ENCODE measurements at regions not wholly inside any gene's neighbourhood (a gene's known extent, or its start where the extent isn't known, plus 50 kb on each side); places are given as distances from the start of the nearest gene placed in this dataset.

DNA sequence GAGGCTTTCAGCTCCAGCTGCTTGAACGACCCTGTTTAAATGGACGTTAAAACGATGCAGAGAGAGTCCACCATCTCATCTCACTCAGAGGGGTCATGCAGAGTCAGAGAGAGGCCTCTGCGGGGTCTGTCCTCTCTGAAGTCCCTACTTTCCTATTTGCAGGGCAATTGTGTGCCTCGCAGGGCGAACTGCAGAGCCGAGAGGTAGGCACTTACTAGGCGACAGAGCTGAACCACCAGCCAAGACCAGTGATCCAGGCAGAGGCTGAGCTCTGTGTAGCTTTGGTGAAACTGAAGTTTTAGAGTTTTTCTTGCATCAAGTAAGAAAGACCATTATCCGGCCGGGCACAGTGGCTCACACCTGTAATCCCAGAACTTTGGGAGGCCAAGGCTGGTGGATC, 64.1 kb upstream of the CUX1 start (continued):
- TF ChIP-seq, protein P1, sequence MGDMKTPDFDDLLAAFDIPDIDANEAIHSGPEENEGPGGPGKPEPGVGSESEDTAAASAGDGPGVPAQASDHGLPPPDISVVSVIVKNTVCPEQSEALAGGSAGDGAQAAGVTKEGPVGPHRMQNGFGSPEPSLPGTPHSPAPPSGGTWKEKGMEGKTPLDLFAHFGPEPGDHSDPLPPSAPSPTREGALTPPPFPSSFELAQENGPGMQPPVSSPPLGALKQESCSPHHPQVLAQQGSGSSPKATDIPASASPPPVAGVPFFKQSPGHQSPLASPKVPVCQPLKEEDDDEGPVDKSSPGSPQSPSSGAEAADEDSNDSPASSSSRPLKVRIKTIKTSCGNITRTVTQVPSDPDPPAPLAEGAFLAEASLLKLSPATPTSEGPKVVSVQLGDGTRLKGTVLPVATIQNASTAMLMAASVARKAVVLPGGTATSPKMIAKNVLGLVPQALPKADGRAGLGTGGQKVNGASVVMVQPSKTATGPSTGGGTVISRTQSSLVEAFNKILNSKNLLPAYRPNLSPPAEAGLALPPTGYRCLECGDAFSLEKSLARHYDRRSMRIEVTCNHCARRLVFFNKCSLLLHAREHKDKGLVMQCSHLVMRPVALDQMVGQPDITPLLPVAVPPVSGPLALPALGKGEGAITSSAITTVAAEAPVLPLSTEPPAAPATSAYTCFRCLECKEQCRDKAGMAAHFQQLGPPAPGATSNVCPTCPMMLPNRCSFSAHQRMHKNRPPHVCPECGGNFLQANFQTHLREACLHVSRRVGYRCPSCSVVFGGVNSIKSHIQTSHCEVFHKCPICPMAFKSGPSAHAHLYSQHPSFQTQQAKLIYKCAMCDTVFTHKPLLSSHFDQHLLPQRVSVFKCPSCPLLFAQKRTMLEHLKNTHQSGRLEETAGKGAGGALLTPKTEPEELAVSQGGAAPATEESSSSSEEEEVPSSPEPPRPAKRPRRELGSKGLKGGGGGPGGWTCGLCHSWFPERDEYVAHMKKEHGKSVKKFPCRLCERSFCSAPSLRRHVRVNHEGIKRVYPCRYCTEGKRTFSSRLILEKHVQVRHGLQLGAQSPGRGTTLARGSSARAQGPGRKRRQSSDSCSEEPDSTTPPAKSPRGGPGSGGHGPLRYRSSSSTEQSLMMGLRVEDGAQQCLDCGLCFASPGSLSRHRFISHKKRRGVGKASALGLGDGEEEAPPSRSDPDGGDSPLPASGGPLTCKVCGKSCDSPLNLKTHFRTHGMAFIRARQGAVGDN (IDR thresholded peaks at IDR 0.05) = no peak
- TF ChIP-seq ATF3 (IDR thresholded peaks at IDR 0.05; ENCODE audit: borderline replicate concordance, extremely low read depth, low read depth, low read length) = no peak
- no peak for TF ChIP-seq GABPA (IDR thresholded peaks at IDR 0.05; ENCODE audit: low read depth)
- TF ChIP-seq MLLT1 (IDR thresholded peaks at IDR 0.05) = no peak
- TF ChIP-seq, protein P2, sequence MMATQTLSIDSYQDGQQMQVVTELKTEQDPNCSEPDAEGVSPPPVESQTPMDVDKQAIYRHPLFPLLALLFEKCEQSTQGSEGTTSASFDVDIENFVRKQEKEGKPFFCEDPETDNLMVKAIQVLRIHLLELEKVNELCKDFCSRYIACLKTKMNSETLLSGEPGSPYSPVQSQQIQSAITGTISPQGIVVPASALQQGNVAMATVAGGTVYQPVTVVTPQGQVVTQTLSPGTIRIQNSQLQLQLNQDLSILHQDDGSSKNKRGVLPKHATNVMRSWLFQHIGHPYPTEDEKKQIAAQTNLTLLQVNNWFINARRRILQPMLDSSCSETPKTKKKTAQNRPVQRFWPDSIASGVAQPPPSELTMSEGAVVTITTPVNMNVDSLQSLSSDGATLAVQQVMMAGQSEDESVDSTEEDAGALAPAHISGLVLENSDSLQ (IDR thresholded peaks at IDR 0.05) = no peak
- TF ChIP-seq HCFC1 (IDR thresholded peaks at IDR 0.05; ENCODE audit: low read length) = no peak
- TF ChIP-seq CREM (IDR thresholded peaks at IDR 0.05; ENCODE audit: low read depth) = no peak
- TF ChIP-seq, protein P3, sequence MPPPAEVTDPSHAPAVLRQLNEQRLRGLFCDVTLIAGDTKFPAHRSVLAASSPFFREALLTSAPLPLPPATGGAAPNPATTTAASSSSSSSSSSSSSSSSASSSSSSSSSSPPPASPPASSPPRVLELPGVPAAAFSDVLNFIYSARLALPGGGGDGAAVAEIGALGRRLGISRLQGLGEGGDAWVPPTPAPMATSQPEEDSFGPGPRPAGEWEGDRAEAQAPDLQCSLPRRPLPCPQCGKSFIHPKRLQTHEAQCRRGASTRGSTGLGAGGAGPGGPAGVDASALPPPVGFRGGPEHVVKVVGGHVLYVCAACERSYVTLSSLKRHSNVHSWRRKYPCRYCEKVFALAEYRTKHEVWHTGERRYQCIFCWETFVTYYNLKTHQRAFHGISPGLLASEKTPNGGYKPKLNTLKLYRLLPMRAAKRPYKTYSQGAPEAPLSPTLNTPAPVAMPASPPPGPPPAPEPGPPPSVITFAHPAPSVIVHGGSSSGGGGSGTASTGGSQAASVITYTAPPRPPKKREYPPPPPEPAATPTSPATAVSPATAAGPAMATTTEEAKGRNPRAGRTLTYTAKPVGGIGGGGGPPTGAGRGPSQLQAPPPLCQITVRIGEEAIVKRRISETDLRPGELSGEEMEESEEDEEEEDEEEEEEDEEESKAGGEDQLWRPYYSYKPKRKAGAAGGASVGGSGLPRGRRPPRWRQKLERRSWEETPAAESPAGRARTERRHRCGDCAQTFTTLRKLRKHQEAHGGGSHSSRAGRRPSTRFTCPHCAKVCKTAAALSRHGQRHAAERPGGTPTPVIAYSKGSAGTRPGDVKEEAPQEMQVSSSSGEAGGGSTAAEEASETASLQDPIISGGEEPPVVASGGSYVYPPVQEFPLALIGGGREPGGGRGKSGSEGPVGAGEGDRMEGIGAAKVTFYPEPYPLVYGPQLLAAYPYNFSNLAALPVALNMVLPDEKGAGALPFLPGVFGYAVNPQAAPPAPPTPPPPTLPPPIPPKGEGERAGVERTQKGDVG (CRISPR knock-in tag; IDR thresholded peaks at IDR 0.05) = no peak
